Lower leg skin (tissue), 4 donors: ENCODE measurements at regions not wholly inside any gene's neighbourhood (a gene's known extent, or its start where the extent isn't known, plus 50 kb on each side); places are given as distances from the start of the nearest gene placed in this dataset.

Source experiments
- DNase-seq, 2 donors: peaks; one replicate each; pipeline ENCODE4 v3.0.0-alpha.2; 2019; ENCODE audit warnings: low spot score in 2 of 2
- H3K4me3 ChIP-seq: fragments of 200-600 bp; sonication (generic); 2 replicates; pipeline ENCODE4 v1.5.1; 2017; ENCODE audit warnings: mild to moderate bottlenecking, low read depth; ENCODE audit not compliant: poor library complexity, severe bottlenecking
- CTCF ChIP-seq, 3 donors: fragments of 450-650 bp; IDR thresholded peaks; one replicate each; pipeline ENCODE4 v1.5.1; 2016; ENCODE audit warnings: antibody characterized with exemption in 3 of 3, mild to moderate bottlenecking in 3 of 3, moderate library complexity in 2 of 3
- POLR2A ChIP-seq, 2 donors: fragments of 450-650 bp; IDR thresholded peaks; one replicate each; pipeline ENCODE4 v1.6.1; 2016 to 2017; ENCODE audit warnings: antibody characterized with exemption in 2 of 2, mild to moderate bottlenecking in 1 of 2, moderate library complexity in 1 of 2
- WGBS, 2 donors: methylation state at CpG; one replicate each; pipeline ENCODE4 v1.1.5; 2018; 5-methylcytosine and 5-hydroxymethylcytosine counted together
- intact Hi-C: fragments of 100-400 bp; cut with DNase I; formaldehyde crosslinking; loops from one replicate; pipeline ENCODE4 v1.15.0; 2023; ENCODE audit warnings: low total_unique reads

GRCh38 chrX:39915081-39915480, 182.7 kb downstream of the BCOR start:
- 80 to 92% methylated on average over 1 to 3 of the region's 3 CpGs for WGBS, 2 donors
- intact Hi-C loops, result no loop called here
- H3K4me3 ChIP-seq, result no peak overlapping the region
- TF ChIP-seq CTCF (IDR thresholded peaks at IDR 0.05) (no peak), POLR2A (IDR thresholded peaks at IDR 0.05) (no peak)
- DNase-seq, result no peak

- DNase-seq, result no peak
- 90 to 96% methylated on average over 12 of the region's 12 CpGs for WGBS, 2 donors
- TF ChIP-seq CTCF (IDR thresholded peaks at IDR 0.05) (no peak), POLR2A (IDR thresholded peaks at IDR 0.05) (no peak)
- H3K4me3 ChIP-seq, result no peak overlapping the region
- intact Hi-C loops, result no loop called here
Measured at GRCh38 chrX:39915596-39915995, 182.2 kb downstream of the BCOR start.

GRCh38 chrX:39921838-39922237, 175.9 kb downstream of the BCOR start:
- H3K4me3 ChIP-seq, result no peak overlapping the region
- WGBS, 2 donors, result 74 to 77% methylated on average over 2 of the region's 2 CpGs
- intact Hi-C loops, result no loop called here
- no peak for TF ChIP-seq CTCF (IDR thresholded peaks at IDR 0.05)
- TF ChIP-seq POLR2A (IDR thresholded peaks at IDR 0.05), result no peak
- DNase-seq, result no peak

- intact Hi-C loops, result no loop called here
- 34 to 52% methylated on average over 2 of the region's 2 CpGs for WGBS, 2 donors
- TF ChIP-seq POLR2A (IDR thresholded peaks at IDR 0.05) (no peak), CTCF (IDR thresholded peaks at IDR 0.05) (no peak)
- no peak overlapping the region for H3K4me3 ChIP-seq
- DNase-seq, result no peak
Measured at GRCh38 chrX:39922488-39922887, 175.3 kb downstream of the BCOR start.

GRCh38 chrX:39922926-39923325, 174.8 kb downstream of the BCOR start:
- DNase-seq, result no peak
- intact Hi-C loops, result no loop called here
- 72 to 81% methylated on average over 8 of the region's 8 CpGs for WGBS, 2 donors
- TF ChIP-seq POLR2A (IDR thresholded peaks at IDR 0.05) (no peak), CTCF (IDR thresholded peaks at IDR 0.05) (no peak)
- H3K4me3 ChIP-seq, result no peak overlapping the region

- no peak for DNase-seq
- intact Hi-C loops, result no loop called here
- no peak overlapping the region for H3K4me3 ChIP-seq
- WGBS, 2 donors, result 73 to 81% methylated on average over 3 to 4 of the region's 4 CpGs
- no peak for TF ChIP-seq POLR2A (IDR thresholded peaks at IDR 0.05)
- no peak for TF ChIP-seq CTCF (IDR thresholded peaks at IDR 0.05)
Measured at GRCh38 chrX:39927380-39927779, 170.4 kb downstream of the BCOR start.
